IPS-20b (cell line): ENCODE measurements at regions not wholly inside any gene's neighbourhood (a gene's known extent, or its start where the extent isn't known, plus 50 kb on each side); places are given as distances from the start of the nearest gene placed in this dataset.

Experiments
- H3K27ac ChIP-seq: one replicate; pipeline ENCODE4 v1.5.1; 2013; ENCODE audit warnings: low read length
- H3K27me3 ChIP-seq: 2 replicates; pipeline ENCODE4 v1.6.1; 2013; ENCODE audit warnings: mild to moderate bottlenecking, low read length, inconsistent platforms; ENCODE audit not compliant: insufficient read depth
- H3K36me3 ChIP-seq: 2 replicates; pipeline ENCODE4 v1.6.1; 2013; ENCODE audit warnings: low read depth, mild to moderate bottlenecking, inconsistent platforms, low read length, moderate library complexity; ENCODE audit not compliant: insufficient read depth
- H3K4me1 ChIP-seq: 2 replicates; pipeline ENCODE4 v1.6.1; 2013; ENCODE audit warnings: mild to moderate bottlenecking, control low read depth, inconsistent platforms, low read length, moderate library complexity; ENCODE audit not compliant: insufficient read depth
- H3K4me3 ChIP-seq: 2 replicates; pipeline ENCODE4 v1.5.1; 2013; ENCODE audit warnings: mild to moderate bottlenecking, low read length, inconsistent platforms
- H3K9ac ChIP-seq: 2 replicates; pipeline ENCODE4 v1.6.1; 2013; ENCODE audit warnings: low read depth, mild to moderate bottlenecking, inconsistent platforms, low read length, moderate library complexity
- H3K9me3 ChIP-seq: 2 replicates; pipeline ENCODE4 v1.6.1; 2013; ENCODE audit warnings: mild to moderate bottlenecking, low read depth, low read length, inconsistent platforms; ENCODE audit not compliant: insufficient read depth

- Histone ChIP-seq H3K9ac (no peak overlapping the region), H3K27ac (no peak overlapping the region), H3K9me3 (peaks cover 16% of the 10 kb centered on the region), H3K27me3 (no peaks in the 10 kb centered on the region), H3K4me1 (no peaks in the 10 kb centered on the region), H3K36me3 (no peaks in the 10 kb centered on the region), H3K4me3 (no peak overlapping the region)
Measured at GRCh38 chr13:110097013-110097412, 209.9 kb downstream of the COL4A1 start.

DNA sequence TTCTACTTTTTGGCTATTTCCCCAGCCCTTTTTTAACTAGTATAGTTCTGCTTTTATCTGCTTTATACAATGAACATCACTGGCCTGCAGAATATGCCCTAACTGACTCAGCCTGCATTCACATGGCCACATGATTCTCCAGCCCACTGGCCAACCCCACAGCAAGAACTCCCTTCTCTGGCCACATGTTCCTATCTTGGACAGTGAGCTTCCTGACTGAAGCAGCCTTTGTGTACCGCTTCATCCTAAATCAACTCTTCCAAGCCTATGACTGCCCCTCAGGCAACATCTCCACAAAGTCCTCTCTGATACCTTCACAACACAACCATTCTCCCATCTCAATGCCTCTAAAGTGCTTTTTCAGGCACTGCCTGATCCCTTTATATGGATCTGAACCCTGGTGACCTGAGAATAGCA is 214.1 kb downstream of the COL4A1 start:
- no peaks in the 10 kb centered on the region for H3K9me3 ChIP-seq
- no peaks in the 10 kb centered on the region for H3K4me1 ChIP-seq
- no peak overlapping the region for H3K9ac ChIP-seq
- no peak overlapping the region for H3K4me3 ChIP-seq
- H3K36me3 ChIP-seq, result no peaks in the 10 kb centered on the region
- no peak overlapping the region for H3K27ac ChIP-seq
- no peaks in the 10 kb centered on the region for H3K27me3 ChIP-seq

DNA sequence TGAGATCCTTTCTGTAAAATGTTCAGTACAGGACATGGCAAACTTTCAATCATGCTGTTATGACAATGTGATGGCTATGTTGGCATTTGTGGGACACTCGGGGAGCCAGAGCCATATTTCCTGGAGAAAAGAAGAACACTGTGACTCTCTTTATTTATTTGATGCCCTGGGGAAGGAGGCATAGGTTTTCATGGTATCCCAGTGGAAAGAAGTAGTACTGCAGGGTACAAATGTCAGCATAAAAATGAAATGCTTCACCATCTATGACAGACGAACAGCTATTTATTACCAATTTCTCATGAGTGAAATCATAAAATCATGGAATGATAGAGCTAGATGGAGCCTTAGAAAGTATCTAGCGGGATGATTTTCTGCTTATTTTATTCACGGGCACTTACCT is 217.1 kb downstream of the COL4A1 start:
- H3K27me3 ChIP-seq, result no peaks in the 10 kb centered on the region

DNA sequence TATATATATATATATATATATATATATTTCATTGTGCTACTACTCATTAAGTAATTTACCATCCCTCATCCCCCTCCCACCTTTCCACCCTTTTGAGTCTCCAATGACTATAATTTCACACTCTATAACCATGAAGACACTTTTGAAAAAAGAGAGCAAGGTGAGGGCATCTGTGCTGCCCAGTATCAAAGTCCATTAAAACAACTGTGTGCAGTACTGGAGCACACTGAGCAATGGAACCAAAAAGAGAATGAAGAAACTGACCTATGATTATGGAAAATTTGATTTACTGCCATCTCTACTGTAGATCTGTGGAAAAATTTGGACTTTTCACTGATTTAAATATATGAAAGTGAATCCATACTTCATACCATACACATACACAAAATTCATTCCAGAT is 217.9 kb downstream of the COL4A1 start:
- Histone ChIP-seq H3K9me3 (peaks cover 15% of the 10 kb centered on the region; the same call in 1 of the 2 replicates), H3K27me3 (no peaks in the 10 kb centered on the region), H3K36me3 (no peaks in the 10 kb centered on the region), H3K27ac (no peak overlapping the region), H3K4me1 (no peaks in the 10 kb centered on the region), H3K4me3 (no peak overlapping the region), H3K9ac (no peak overlapping the region)

More for the DNA sequence above, 217.1 kb downstream of the COL4A1 start:
- H3K36me3 ChIP-seq, result no peaks in the 10 kb centered on the region
- H3K9ac ChIP-seq, result no peak overlapping the region
- H3K4me1 ChIP-seq, result no peaks in the 10 kb centered on the region
- no peak overlapping the region for H3K4me3 ChIP-seq
- peaks cover 12% of the 10 kb centered on the region; the same call in 1 of the 2 replicates for H3K9me3 ChIP-seq
- no peak overlapping the region for H3K27ac ChIP-seq

GRCh38 chr13:110073982-110074381 is 233.0 kb downstream of the COL4A1 start:
- no peaks in the 10 kb centered on the region for H3K36me3 ChIP-seq
- no peaks in the 10 kb centered on the region for H3K27me3 ChIP-seq
- H3K9ac ChIP-seq, result no peak overlapping the region
- no peak overlapping the region for H3K4me3 ChIP-seq
- peaks cover 3% of the 10 kb centered on the region; the same call in 1 of the 2 replicates for H3K4me1 ChIP-seq
- no peak overlapping the region for H3K27ac ChIP-seq
- no peaks in the 10 kb centered on the region for H3K9me3 ChIP-seq

- Histone ChIP-seq H3K9ac (no peak overlapping the region), H3K27ac (no peak overlapping the region), H3K4me1 (peaks cover 3% of the 10 kb centered on the region; the same call in 1 of the 2 replicates), H3K27me3 (no peaks in the 10 kb centered on the region), H3K4me3 (no peak overlapping the region), H3K9me3 (no peaks in the 10 kb centered on the region), H3K36me3 (no peaks in the 10 kb centered on the region)
Measured at GRCh38 chr13:110070511-110071120, 236.3 kb downstream of the COL4A1 start.

- Histone ChIP-seq H3K27me3 (no peaks in the 10 kb centered on the region), H3K9me3 (no peaks in the 10 kb centered on the region), H3K9ac (no peak overlapping the region)
Measured at GRCh38 chr13:110070046-110070445, 236.9 kb downstream of the COL4A1 start.

DNA sequence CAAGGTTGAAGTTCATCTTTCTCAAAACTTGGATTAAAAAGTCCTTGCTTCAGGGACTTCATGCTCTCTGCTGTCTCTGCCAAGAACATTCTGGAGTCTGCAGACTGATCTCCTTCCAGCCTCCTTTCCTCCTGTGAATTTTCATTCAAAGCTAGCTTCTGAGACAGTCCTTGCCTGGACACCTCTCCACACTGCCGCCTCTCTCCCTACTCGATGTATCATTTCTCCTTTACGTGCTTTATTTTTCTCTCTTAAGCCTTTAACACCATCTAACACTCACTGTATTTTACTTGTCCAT is 238.8 kb downstream of the COL4A1 start:
- Histone ChIP-seq H3K27ac (no peak overlapping the region), H3K4me1 (peaks cover 3% of the 10 kb centered on the region; the same call in 1 of the 2 replicates), H3K27me3 (no peaks in the 10 kb centered on the region), H3K36me3 (no peaks in the 10 kb centered on the region), H3K4me3 (no peak overlapping the region), H3K9ac (no peak overlapping the region), H3K9me3 (no peaks in the 10 kb centered on the region)

More at GRCh38 chr13:110070046-110070445, 236.9 kb downstream of the COL4A1 start:
- Histone ChIP-seq H3K36me3 (no peaks in the 10 kb centered on the region), H3K4me3 (no peak overlapping the region), H3K4me1 (peaks cover 3% of the 10 kb centered on the region; the same call in 1 of the 2 replicates), H3K27ac (no peak overlapping the region)

- H3K36me3 ChIP-seq, result no peaks in the 10 kb centered on the region
- no peaks in the 10 kb centered on the region for H3K27me3 ChIP-seq
Measured at GRCh38 chr13:110067355-110068175, 239.4 kb downstream of the COL4A1 start.

GRCh38 chr13:110065780-110066179 is 241.2 kb downstream of the COL4A1 start:
- Histone ChIP-seq H3K9me3 (no peaks in the 10 kb centered on the region), H3K4me3 (no peak overlapping the region), H3K27ac (no peak overlapping the region), H3K4me1 (peaks cover 3% of the 10 kb centered on the region; the same call in 1 of the 2 replicates), H3K9ac (no peak overlapping the region), H3K36me3 (no peaks in the 10 kb centered on the region), H3K27me3 (no peaks in the 10 kb centered on the region)

More at GRCh38 chr13:110067355-110068175, 239.4 kb downstream of the COL4A1 start:
- Histone ChIP-seq H3K27ac (no peak overlapping the region), H3K9me3 (no peaks in the 10 kb centered on the region), H3K4me3 (no peak overlapping the region), H3K4me1 (peaks cover 3% of the 10 kb centered on the region; the same call in 1 of the 2 replicates), H3K9ac (no peak overlapping the region)

GRCh38 chr13:110063490-110064421 is 243.2 kb downstream of the COL4A1 start:
- no peaks in the 10 kb centered on the region for H3K27me3 ChIP-seq
- H3K36me3 ChIP-seq, result no peaks in the 10 kb centered on the region
- H3K9ac ChIP-seq, result no peak overlapping the region
- no peak overlapping the region for H3K27ac ChIP-seq
- no peaks in the 10 kb centered on the region for H3K9me3 ChIP-seq
- H3K4me3 ChIP-seq, result no peak overlapping the region
- H3K4me1 ChIP-seq, result no peaks in the 10 kb centered on the region
